Activated CD4-positive, alpha-beta T cell treated with anti-CD3 and anti-CD28 coated beads, Interleukin-2, amount 50 U/mL, for 48 hours (primary cell): ENCODE measurements at regions not wholly inside any gene's neighbourhood (a gene's known extent, or its start where the extent isn't known, plus 50 kb on each side); places are given as distances from the start of the nearest gene placed in this dataset.
"Not testable (repeated sequence)": the region's sequence is repeated elsewhere in the genome, so short reads cannot be mapped to it uniquely, and the experiment has no call there.

Experiments
- DNase-seq, 2 experiments: peaks; one replicate each; pipeline ENCODE4 v3.0.0-alpha.2; 2020

GRCh38 chrX:65879977-65880799, 159.7 kb downstream of the VSIG4 start:
- DNase-seq: no peak

GRCh38 chrX:65878456-65878855, 161.4 kb downstream of the VSIG4 start:
- no peak for DNase-seq

- no peak for DNase-seq
Measured at GRCh38 chrX:65877953-65878352, 161.9 kb downstream of the VSIG4 start.

GRCh38 chrX:65875614-65876013, 164.3 kb downstream of the VSIG4 start:
- DNase-seq: not testable (repeated sequence)

GRCh38 chrX:65874765-65875164, 165.1 kb downstream of the VSIG4 start:
- no peak for DNase-seq

GRCh38 chrX:65874110-65874509, 165.8 kb downstream of the VSIG4 start:
- no peak for DNase-seq

- DNase-seq: no peak
Measured at GRCh38 chrX:65873385-65873784, 166.5 kb downstream of the VSIG4 start.

GRCh38 chrX:65871671-65872311, 168.1 kb downstream of the VSIG4 start:
- DNase-seq: no peak

GRCh38 chrX:65870544-65870943, 169.3 kb downstream of the VSIG4 start:
- not testable (repeated sequence) for DNase-seq

GRCh38 chrX:65866773-65867172, 173.1 kb downstream of the VSIG4 start:
- DNase-seq: no peak

- DNase-seq: peak in 1 of 2 experiments; percentile 9
Measured at GRCh38 chrX:65866146-65866545, 173.7 kb downstream of the VSIG4 start.

- no peak for DNase-seq
Measured at GRCh38 chrX:65862638-65863037, 177.2 kb downstream of the VSIG4 start.

GRCh38 chrX:65859299-65859698, 180.6 kb downstream of the VSIG4 start:
- DNase-seq: no peak

GRCh38 chrX:65854437-65854836, 185.4 kb downstream of the VSIG4 start:
- not testable (repeated sequence) for DNase-seq

GRCh38 chrX:65851306-65851705, 183.9 kb downstream of the MSN start:
- not testable (repeated sequence) for DNase-seq

GRCh38 chrX:65850821-65851220, 183.4 kb downstream of the MSN start:
- DNase-seq: not testable (repeated sequence)

GRCh38 chrX:65846974-65847373, 179.5 kb downstream of the MSN start:
- no peak for DNase-seq

- no peak for DNase-seq
Measured at GRCh38 chrX:65841263-65841662, 173.8 kb downstream of the MSN start.

GRCh38 chrX:65838674-65839073, 171.2 kb downstream of the MSN start:
- DNase-seq: no peak

GRCh38 chrX:65837875-65838549, 170.6 kb downstream of the MSN start:
- DNase-seq: no peak

- no peak for DNase-seq
Measured at GRCh38 chrX:65831268-65831667, 163.8 kb downstream of the MSN start.

- no peak for DNase-seq
Measured at GRCh38 chrX:65828599-65828998, 161.1 kb downstream of the MSN start.

- DNase-seq: not testable (repeated sequence)
Measured at GRCh38 chrX:65825226-65825625, 157.8 kb downstream of the MSN start.
